WERI-Rb-1 (cell line): ENCODE measurements at regions not wholly inside any gene's neighbourhood (a gene's known extent, or its start where the extent isn't known, plus 50 kb on each side); places are given as distances from the start of the nearest gene placed in this dataset.

ENCODE experiments used
- DNase-seq: peaks from one replicate; pipeline ENCODE4 v3.0.0-alpha.2; 2020
- H3K27ac ChIP-seq: fragments of 250-450 bp; sonication (Bioruptor Pico); 2 replicates; pipeline ENCODE4 v1.5.1; 2020; ENCODE audit warnings: mild to moderate bottlenecking, moderate library complexity
- H3K27me3 ChIP-seq: fragments of 250-450 bp; sonication (Bioruptor Pico); 2 replicates; pipeline ENCODE4 v1.5.1; 2021; ENCODE audit warnings: mild to moderate bottlenecking, low read depth, moderate library complexity; ENCODE audit not compliant: insufficient read depth, severe bottlenecking
- H3K36me3 ChIP-seq: fragments of 250-450 bp; sonication (Bioruptor Pico); 2 replicates; pipeline ENCODE4 v1.5.1; 2020; ENCODE audit warnings: mild to moderate bottlenecking, moderate library complexity
- H3K4me3 ChIP-seq: 2 replicates; pipeline ENCODE4 v1.5.1; 2011; ENCODE audit warnings: low read depth, mild to moderate bottlenecking, control low read depth, low read length
- H3K9me3 ChIP-seq: fragments of 250-450 bp; sonication (Bioruptor Pico); 2 replicates; pipeline ENCODE4 v1.5.1; 2021; ENCODE audit warnings: mild to moderate bottlenecking, moderate library complexity; ENCODE audit not compliant: severe bottlenecking
- TF ChIP-seq, protein P1 (sequence below): IDR thresholded peaks from 2 replicates; pipeline ENCODE4 v1.5.1; 2011; ENCODE audit warnings: low read depth, mild to moderate bottlenecking, control low read depth, inconsistent platforms, low read length

DNA sequence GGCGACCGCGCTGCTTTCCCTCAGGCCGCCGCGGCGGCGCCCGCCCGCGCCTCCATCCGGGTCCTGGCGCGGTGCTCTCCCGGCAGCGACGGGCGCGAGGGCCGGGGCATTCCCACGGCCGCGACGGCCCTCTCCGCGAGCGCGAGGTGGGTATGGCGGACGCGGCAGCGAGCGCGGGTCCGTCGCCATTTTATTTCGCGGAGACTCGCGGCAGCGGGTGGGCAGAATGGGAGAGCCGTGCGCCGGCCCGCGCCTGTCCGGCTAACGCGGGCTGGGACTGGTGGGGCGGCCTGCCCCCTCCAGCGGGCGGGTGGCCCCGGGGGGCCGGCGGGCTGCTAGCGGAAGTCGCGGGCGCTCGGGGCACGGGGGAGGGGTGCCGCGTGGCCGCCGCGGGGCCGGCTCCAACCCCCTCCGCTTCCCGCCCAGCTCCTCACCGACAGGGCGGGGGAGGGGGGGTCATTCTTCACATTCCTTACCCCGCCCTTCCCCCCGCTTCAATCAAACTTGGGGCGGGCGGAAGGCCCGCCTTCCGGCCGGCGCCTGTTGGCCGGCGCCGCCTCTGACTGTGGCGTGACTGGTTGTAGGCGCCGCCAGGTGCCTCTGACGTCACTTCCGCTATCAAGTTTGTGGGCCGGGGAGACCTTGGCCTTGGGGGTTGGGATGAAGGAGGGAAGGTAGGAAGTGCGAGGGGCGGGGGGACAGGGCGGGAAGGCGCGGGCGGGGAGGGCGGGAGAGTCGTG, 82.1 kb downstream of the PTPDC1 start:
- Histone ChIP-seq H3K9me3 (no peaks in the 10 kb centered on the region), H3K27ac (peak overlapping the region; percentile 100), H3K36me3 (peaks cover 28% of the 10 kb centered on the region), H3K27me3 (no peaks in the 10 kb centered on the region), H3K4me3 (peak overlapping the region; percentile 100)
- DNase-seq: peak; percentile 100
- TF ChIP-seq, protein P1, sequence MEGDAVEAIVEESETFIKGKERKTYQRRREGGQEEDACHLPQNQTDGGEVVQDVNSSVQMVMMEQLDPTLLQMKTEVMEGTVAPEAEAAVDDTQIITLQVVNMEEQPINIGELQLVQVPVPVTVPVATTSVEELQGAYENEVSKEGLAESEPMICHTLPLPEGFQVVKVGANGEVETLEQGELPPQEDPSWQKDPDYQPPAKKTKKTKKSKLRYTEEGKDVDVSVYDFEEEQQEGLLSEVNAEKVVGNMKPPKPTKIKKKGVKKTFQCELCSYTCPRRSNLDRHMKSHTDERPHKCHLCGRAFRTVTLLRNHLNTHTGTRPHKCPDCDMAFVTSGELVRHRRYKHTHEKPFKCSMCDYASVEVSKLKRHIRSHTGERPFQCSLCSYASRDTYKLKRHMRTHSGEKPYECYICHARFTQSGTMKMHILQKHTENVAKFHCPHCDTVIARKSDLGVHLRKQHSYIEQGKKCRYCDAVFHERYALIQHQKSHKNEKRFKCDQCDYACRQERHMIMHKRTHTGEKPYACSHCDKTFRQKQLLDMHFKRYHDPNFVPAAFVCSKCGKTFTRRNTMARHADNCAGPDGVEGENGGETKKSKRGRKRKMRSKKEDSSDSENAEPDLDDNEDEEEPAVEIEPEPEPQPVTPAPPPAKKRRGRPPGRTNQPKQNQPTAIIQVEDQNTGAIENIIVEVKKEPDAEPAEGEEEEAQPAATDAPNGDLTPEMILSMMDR: no peak

DNA sequence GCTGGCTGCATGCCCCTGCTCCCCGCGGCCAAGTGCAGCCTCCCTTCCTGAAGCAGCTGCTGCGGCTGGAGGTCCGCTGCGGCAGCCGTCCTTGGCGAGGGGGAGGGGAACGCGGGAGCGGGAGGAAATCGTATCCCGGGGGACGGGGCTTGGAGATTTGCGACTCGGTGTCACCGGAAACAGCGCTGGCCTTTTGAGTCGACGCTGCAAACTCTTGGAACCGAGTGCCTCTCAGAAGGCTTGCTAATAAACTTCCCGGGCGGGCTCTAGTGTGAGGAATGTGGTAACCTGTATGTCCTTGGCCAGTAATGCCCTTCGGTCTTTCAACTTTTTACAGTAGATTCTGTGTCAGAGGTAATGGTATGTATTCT, 82.7 kb downstream of the PTPDC1 start:
- Histone ChIP-seq H3K36me3 (peaks cover 33% of the 10 kb centered on the region), H3K4me3 (peak overlapping the region; percentile 100), H3K27ac (peak overlapping the region; percentile 100), H3K27me3 (no peaks in the 10 kb centered on the region), H3K9me3 (no peaks in the 10 kb centered on the region)
- no peak for DNase-seq
- TF ChIP-seq, protein P1: no peak

DNA sequence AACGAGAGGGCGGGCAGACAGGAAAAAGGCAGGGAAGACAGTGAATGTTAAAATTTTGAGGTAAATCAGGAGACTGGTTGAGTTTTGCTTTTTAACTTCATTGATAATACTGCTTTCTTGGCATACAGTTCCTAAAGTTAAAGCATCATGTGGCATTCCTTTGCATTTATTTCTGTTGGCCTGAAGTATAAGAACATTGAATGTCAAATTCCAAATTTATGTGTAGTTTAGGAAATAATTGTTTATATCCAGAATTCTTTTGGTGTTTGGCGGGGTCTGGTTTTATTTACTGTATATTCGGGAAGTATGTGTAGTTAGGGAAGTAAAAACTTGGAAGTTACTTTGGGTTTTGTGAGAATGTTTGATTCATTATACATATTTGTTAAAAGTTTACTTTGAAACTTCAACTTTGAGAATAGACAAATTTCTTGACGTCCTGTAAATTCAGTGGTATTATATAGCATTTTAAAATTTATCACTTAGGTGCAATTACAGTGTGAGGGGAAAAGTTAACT, 83.2 kb downstream of the PTPDC1 start:
- H3K9me3 ChIP-seq: no peaks in the 10 kb centered on the region
- TF ChIP-seq, protein P1: no peak
- H3K36me3 ChIP-seq: peaks cover 36% of the 10 kb centered on the region
- peak overlapping the region; percentile 100 for H3K4me3 ChIP-seq
- peak overlapping the region; percentile 100 for H3K27ac ChIP-seq
- DNase-seq: no peak
- H3K27me3 ChIP-seq: no peaks in the 10 kb centered on the region

DNA sequence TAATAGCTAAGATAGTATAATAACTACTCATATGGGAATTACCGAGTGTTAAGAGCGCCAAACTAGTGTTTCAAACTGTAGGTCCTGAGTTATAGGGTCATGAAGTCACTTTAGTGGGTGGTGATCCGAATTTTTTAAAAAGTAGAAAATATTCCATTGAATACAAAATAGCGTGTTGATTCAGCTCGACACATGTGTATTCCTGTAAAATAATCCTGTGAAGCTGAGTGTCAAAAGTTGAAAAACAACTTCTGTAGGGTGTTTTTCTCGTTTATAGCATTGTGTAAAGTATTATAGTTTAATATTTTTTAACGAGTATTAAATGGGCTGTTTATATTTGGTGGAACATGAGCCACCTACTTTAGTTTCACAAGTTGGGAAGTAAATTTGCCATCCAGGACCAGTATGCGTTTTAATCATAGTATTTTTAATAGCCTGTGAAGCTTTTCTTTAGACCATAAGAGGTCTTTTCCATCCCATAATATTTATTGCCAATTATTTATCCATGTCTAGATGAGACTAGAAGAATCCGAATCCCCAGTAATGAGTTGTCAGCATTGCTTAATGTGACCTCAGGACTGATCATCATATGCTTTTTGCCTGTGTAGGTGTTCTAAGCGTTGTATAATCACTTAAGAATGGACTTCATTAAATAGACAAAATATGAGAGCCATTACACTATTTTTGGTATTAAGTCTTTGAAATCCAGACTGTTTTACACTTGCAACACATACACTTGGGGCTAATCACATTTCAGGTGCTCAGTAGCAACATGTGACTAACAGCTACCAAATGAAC, 84.1 kb downstream of the PTPDC1 start:
- H3K36me3 ChIP-seq: peaks cover 42% of the 10 kb centered on the region
- no peaks in the 10 kb centered on the region for H3K9me3 ChIP-seq
- H3K4me3 ChIP-seq: peak overlapping the region; percentile 100
- DNase-seq: no peak
- H3K27ac ChIP-seq: no peak overlapping the region; the same call in 1 of the 2 replicates
- H3K27me3 ChIP-seq: no peaks in the 10 kb centered on the region
- TF ChIP-seq, protein P1: no peak

DNA sequence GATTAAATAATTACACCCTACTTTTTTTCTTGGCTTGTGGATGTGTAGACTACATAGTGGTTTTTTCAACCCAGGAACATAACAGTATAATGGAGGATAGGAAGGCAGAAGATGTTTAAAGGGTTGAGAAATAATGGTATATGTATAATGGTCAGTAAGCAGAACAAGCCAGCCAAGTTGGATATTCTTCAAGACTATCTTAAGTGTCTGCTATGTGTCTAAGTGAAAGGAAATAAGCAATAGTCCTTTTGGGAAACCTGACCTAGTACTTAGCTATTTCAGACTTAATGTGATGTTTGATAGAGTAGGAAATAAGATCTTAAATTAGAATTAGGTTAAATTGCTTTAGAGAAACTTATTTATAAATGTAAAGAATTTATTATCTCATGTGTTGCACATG, 85.7 kb downstream of the PTPDC1 start:
- no peak overlapping the region for H3K4me3 ChIP-seq
- no peaks in the 10 kb centered on the region for H3K9me3 ChIP-seq
- H3K36me3 ChIP-seq: peaks cover 56% of the 10 kb centered on the region
- no peak for DNase-seq
- H3K27ac ChIP-seq: no peak overlapping the region
- TF ChIP-seq, protein P1: no peak
- H3K27me3 ChIP-seq: no peaks in the 10 kb centered on the region
